ENCODE measurements at regions not wholly inside any gene's neighbourhood (a gene's known extent, or its start where the extent isn't known, plus 50 kb on each side); places are given as distances from the start of the nearest gene placed in this dataset.

DNA sequence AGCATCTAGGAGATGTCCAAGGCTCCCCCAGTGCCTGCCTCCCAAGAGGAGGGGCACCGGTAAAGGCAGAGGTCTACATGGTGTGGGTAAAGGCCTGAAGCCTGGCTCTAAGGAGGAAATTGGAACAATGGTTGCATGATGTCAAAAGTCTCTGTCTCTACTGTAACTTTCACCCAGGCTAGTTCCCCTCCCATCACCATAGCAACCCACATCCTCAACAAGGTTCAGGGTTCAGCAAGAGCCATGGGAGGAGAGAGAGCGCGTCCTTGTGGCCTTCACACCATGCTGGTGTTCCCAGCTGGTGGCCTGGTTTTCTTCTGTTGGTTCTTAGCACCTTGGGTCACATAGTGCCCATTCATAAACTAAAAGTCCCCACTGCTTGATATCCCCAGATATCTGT is 196.7 kb upstream of the CDH5 start:
- intact Hi-C loops (cut with micrococcal nuclease): no loop called here
- Histone ChIP-seq H3K36me3 (ENCODE audit: low read depth, low read length) (no peaks in the 10 kb centered on the region), H3K4me1 (ENCODE audit: insufficient read depth, low read length) (no peaks in the 10 kb centered on the region), H3K9me3 (ENCODE audit: low read length) (no peaks in the 10 kb centered on the region), H3K4me2 (ENCODE audit: low read length) (no peak overlapping the region), H3K9me2 (replicated peaks; ENCODE audit: low read length) (no peaks in the 10 kb centered on the region), H3K4me3 (ENCODE audit: low read length) (no peak overlapping the region), H2AFZ (ENCODE audit: low read length) (no peak overlapping the region), H3F3A (ENCODE audit: low read length, unreplicated experiment) (no peaks in the 10 kb centered on the region), H3K79me2 (ENCODE audit: low read length) (no peaks in the 10 kb centered on the region), H3K27me3 (ENCODE audit: low read length) (no peaks in the 10 kb centered on the region), H3K9ac (ENCODE audit: low read length) (no peak overlapping the region), H4K20me1 (ENCODE audit: low read length) (no peaks in the 10 kb centered on the region), H3K27ac (ENCODE audit: low read length) (no peak overlapping the region)
- ATAC-seq: no peak
- DNase-seq: no peak
- no peak for TF ChIP-seq EZH2 (IDR thresholded peaks at IDR 0.05; ENCODE audit: low read length, unreplicated experiment)
- no peak for TF ChIP-seq CTCF (conservative IDR thresholded peaks at IDR 0.05; ENCODE audit: low read depth, low read length)
- no peak for TF ChIP-seq EZH2phosphoT487 (IDR thresholded peaks at IDR 0.05; ENCODE audit: borderline replicate concordance, low read length)
- ChIA-PET CTCF (no interaction called here), POLR2A (ENCODE audit: unreplicated experiment) (no interaction called here)
- no TSS peak for BruUV-seq (replicated peaks)

GRCh38 chr16:66168777-66169176 is 197.7 kb upstream of the CDH5 start:
- ChIA-PET POLR2A (ENCODE audit: unreplicated experiment) (no interaction called here), CTCF (no interaction called here)
- Histone ChIP-seq H3F3A (ENCODE audit: low read length, unreplicated experiment) (no peaks in the 10 kb centered on the region), H3K79me2 (ENCODE audit: low read length) (no peaks in the 10 kb centered on the region), H4K20me1 (ENCODE audit: low read length) (no peaks in the 10 kb centered on the region), H3K9me3 (ENCODE audit: low read length) (no peaks in the 10 kb centered on the region), H3K4me3 (ENCODE audit: low read length) (no peak overlapping the region), H3K9ac (ENCODE audit: low read length) (no peak overlapping the region), H3K4me1 (ENCODE audit: insufficient read depth, low read length) (no peaks in the 10 kb centered on the region), H3K36me3 (ENCODE audit: low read depth, low read length) (no peaks in the 10 kb centered on the region), H2AFZ (ENCODE audit: low read length) (no peak overlapping the region), H3K9me2 (replicated peaks; ENCODE audit: low read length) (no peaks in the 10 kb centered on the region), H3K27me3 (ENCODE audit: low read length) (no peaks in the 10 kb centered on the region), H3K27ac (ENCODE audit: low read length) (no peak overlapping the region), H3K4me2 (ENCODE audit: low read length) (no peak overlapping the region)
- intact Hi-C loops (cut with micrococcal nuclease): no loop called here
- no peak for DNase-seq
- ATAC-seq: no peak
- BruUV-seq (replicated peaks): no TSS peak
- TF ChIP-seq EZH2phosphoT487 (IDR thresholded peaks at IDR 0.05; ENCODE audit: borderline replicate concordance, low read length) (no peak), CTCF (conservative IDR thresholded peaks at IDR 0.05; ENCODE audit: low read depth, low read length) (no peak), EZH2 (IDR thresholded peaks at IDR 0.05; ENCODE audit: low read length, unreplicated experiment) (no peak)

DNA sequence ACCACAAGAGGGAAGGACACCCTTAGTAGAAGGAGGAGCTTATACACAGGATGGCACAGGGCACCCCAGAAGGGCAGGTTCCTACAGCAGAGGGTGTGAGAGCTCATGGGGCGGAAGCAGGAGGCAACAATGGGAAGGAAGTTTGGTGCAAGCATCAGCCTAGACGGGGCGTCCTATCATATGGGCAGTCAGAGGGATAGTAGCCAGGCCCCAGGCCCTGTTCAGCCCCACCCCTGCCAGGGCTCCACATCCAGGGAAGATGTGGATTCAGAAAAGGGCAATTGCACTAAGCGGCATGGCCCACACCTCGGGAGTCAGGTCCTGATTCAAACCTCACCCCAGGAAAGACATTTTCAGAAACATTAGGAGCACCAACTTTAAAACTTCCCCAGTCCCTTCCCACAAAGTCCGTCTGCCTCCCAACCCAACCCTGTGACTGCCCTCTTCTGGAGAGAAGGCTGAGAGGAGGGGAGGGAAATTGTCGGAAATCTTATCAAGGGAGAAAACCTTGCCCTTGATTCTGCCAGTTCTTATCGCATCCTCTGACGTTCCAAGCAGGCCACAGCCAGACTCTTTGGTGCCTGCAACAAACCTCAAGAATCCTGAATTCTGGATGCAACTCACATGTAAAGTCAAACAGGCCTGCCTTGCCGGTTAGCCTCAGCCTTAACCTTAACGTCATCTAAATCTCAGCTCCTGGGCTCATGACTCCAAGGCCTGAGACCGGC is 198.8 kb upstream of the CDH5 start:
- ChIA-PET CTCF (no interaction called here), POLR2A (ENCODE audit: unreplicated experiment) (no interaction called here)
- intact Hi-C loops (cut with micrococcal nuclease): no loop called here
- Histone ChIP-seq H4K20me1 (ENCODE audit: low read length) (no peaks in the 10 kb centered on the region), H3K4me2 (ENCODE audit: low read length) (no peak overlapping the region), H3K79me2 (ENCODE audit: low read length) (no peaks in the 10 kb centered on the region), H3K27ac (ENCODE audit: low read length) (no peak overlapping the region), H3K9me2 (replicated peaks; ENCODE audit: low read length) (no peaks in the 10 kb centered on the region), H2AFZ (ENCODE audit: low read length) (no peak overlapping the region), H3F3A (ENCODE audit: low read length, unreplicated experiment) (no peaks in the 10 kb centered on the region), H3K9ac (ENCODE audit: low read length) (no peak overlapping the region), H3K9me3 (ENCODE audit: low read length) (no peaks in the 10 kb centered on the region), H3K4me1 (ENCODE audit: insufficient read depth, low read length) (no peaks in the 10 kb centered on the region), H3K27me3 (ENCODE audit: low read length) (no peaks in the 10 kb centered on the region), H3K4me3 (ENCODE audit: low read length) (no peak overlapping the region), H3K36me3 (ENCODE audit: low read depth, low read length) (no peaks in the 10 kb centered on the region)
- BruUV-seq (replicated peaks): no TSS peak
- ATAC-seq: no peak
- TF ChIP-seq EZH2phosphoT487 (IDR thresholded peaks at IDR 0.05; ENCODE audit: borderline replicate concordance, low read length): no peak
- peak; percentile 43 for TF ChIP-seq CTCF (conservative IDR thresholded peaks at IDR 0.05; ENCODE audit: low read depth, low read length)
- DNase-seq: peak; percentile 7
